HG03460 (cell line): ENCODE measurements at regions not wholly inside any gene's neighbourhood (a gene's known extent, or its start where the extent isn't known, plus 50 kb on each side); places are given as distances from the start of the nearest gene placed in this dataset.
"Not testable (repeated sequence)": the region's sequence is repeated elsewhere in the genome, so short reads cannot be mapped to it uniquely, and the experiment has no call there.

ENCODE experiments used
- ATAC-seq: cut with Tn5 transposase; IDR thresholded peaks from one replicate; pipeline ENCODE4 v1.9.1; 2021; ENCODE audit not compliant: unreplicated experiment

- ATAC-seq = no peak
Measured at GRCh38 chr20:40848526-40848925, 159.5 kb upstream of the MAFB start.

GRCh38 chr20:40849456-40849855 lies 160.4 kb upstream of the MAFB start:
- ATAC-seq = no peak

- ATAC-seq = no peak
Measured at GRCh38 chr20:40851051-40851450, 162.0 kb upstream of the MAFB start.

GRCh38 chr20:40855269-40855668 lies 166.2 kb upstream of the MAFB start:
- ATAC-seq = no peak

- ATAC-seq = no peak
Measured at GRCh38 chr20:40856653-40857052, 167.6 kb upstream of the MAFB start.

- ATAC-seq = no peak
Measured at GRCh38 chr20:40860487-40860902, 168.1 kb upstream of the TOP1 start.

- ATAC-seq = no peak
Measured at GRCh38 chr20:40861427-40862008, 167.1 kb upstream of the TOP1 start.

GRCh38 chr20:40863355-40863919 lies 165.2 kb upstream of the TOP1 start:
- no peak for ATAC-seq

- no peak for ATAC-seq
Measured at GRCh38 chr20:40864470-40864869, 164.2 kb upstream of the TOP1 start.

GRCh38 chr20:40865095-40865494 lies 163.5 kb upstream of the TOP1 start:
- ATAC-seq = no peak

GRCh38 chr20:40866056-40866455 lies 162.6 kb upstream of the TOP1 start:
- no peak for ATAC-seq

GRCh38 chr20:40868551-40869217 lies 159.9 kb upstream of the TOP1 start:
- no peak for ATAC-seq

- ATAC-seq = no peak
Measured at GRCh38 chr20:40869218-40870147, 159.1 kb upstream of the TOP1 start.

GRCh38 chr20:40875116-40876085 lies 153.2 kb upstream of the TOP1 start:
- ATAC-seq = no peak

- not testable (repeated sequence) for ATAC-seq
Measured at GRCh38 chr20:40878099-40878498, 150.5 kb upstream of the TOP1 start.

GRCh38 chr20:40880063-40880728 lies 148.4 kb upstream of the TOP1 start:
- ATAC-seq = no peak

GRCh38 chr20:40880729-40881109 lies 147.9 kb upstream of the TOP1 start:
- no peak for ATAC-seq

- ATAC-seq = no peak
Measured at GRCh38 chr20:40882152-40882551, 146.5 kb upstream of the TOP1 start.

GRCh38 chr20:40883097-40883496 lies 145.5 kb upstream of the TOP1 start:
- no peak for ATAC-seq

GRCh38 chr20:40887105-40887504 lies 141.5 kb upstream of the TOP1 start:
- no peak for ATAC-seq
